Astrocyte (in vitro differentiated cells and primary cell): ENCODE measurements at regions not wholly inside any gene's neighbourhood (a gene's known extent, or its start where the extent isn't known, plus 50 kb on each side); places are given as distances from the start of the nearest gene placed in this dataset.

Experiments used
- DNase-seq: peaks from one replicate; pipeline ENCODE4 v3.0.0-alpha.2; 2010; ENCODE audit warnings: low read depth
- FAIRE-seq: peaks from 2 replicates; lab custom pipeline; 2011; peaks lifted over from hg19 to GRCh38; lab: Jason Lieb, UNC
- H2AFZ ChIP-seq: 2 replicates; pipeline ENCODE4 v1.6.0; 2012; ENCODE audit warnings: low read depth, low read length, inconsistent platforms
- H3K27ac ChIP-seq: 2 replicates; pipeline ENCODE4 v1.5.1; 2011; ENCODE audit warnings: low read depth, low read length, inconsistent platforms
- H3K27me3 ChIP-seq: 2 replicates; pipeline ENCODE4 v1.6.0; 2011; ENCODE audit warnings: low read length, inconsistent platforms; ENCODE audit not compliant: insufficient read depth
- H3K36me3 ChIP-seq: 2 replicates; pipeline ENCODE4 v1.5.1; 2011; ENCODE audit warnings: low read length, inconsistent platforms; ENCODE audit not compliant: insufficient read depth
- H3K4me1 ChIP-seq: 2 replicates; pipeline ENCODE4 v1.5.1; 2011; ENCODE audit warnings: low read length, inconsistent platforms; ENCODE audit not compliant: insufficient read depth
- H3K4me2 ChIP-seq: 2 replicates; pipeline ENCODE4 v1.6.0; 2012; ENCODE audit warnings: low read length, inconsistent platforms
- H3K4me3 ChIP-seq: 2 replicates; pipeline ENCODE4 v1.5.1; 2011; ENCODE audit warnings: low read depth, mild to moderate bottlenecking, low read length, inconsistent platforms; ENCODE audit not compliant: insufficient read depth
- H3K79me2 ChIP-seq: 2 replicates; pipeline ENCODE4 v1.6.0; 2012; ENCODE audit warnings: mild to moderate bottlenecking, low read length, inconsistent platforms; ENCODE audit not compliant: insufficient read depth
- H3K9ac ChIP-seq: 2 replicates; pipeline ENCODE4 v1.6.0; 2012; ENCODE audit warnings: mild to moderate bottlenecking, low read length, inconsistent platforms
- H3K9me3 ChIP-seq: 2 replicates; pipeline ENCODE4 v1.5.1; 2012; ENCODE audit warnings: low read depth, mild to moderate bottlenecking, low read length, inconsistent platforms; ENCODE audit not compliant: insufficient read depth
- H4K20me1 ChIP-seq: 2 replicates; pipeline ENCODE4 v1.6.0; 2012; ENCODE audit warnings: low read length, inconsistent platforms; ENCODE audit not compliant: insufficient read depth
- H3K27ac Mint-ChIP-seq: one replicate; pipeline ENCODE4 v1.8.0; 2021; ENCODE audit warnings: mild to moderate bottlenecking, mixed read lengths; ENCODE audit not compliant: unreplicated experiment
- H3K27me3 Mint-ChIP-seq: one replicate; pipeline ENCODE4 v1.8.0; 2021; ENCODE audit warnings: low read depth, mixed read lengths; ENCODE audit not compliant: unreplicated experiment
- H3K36me3 Mint-ChIP-seq: one replicate; pipeline ENCODE4 v1.8.0; 2021; ENCODE audit warnings: low read depth, mixed read lengths; ENCODE audit not compliant: unreplicated experiment
- H3K4me1 Mint-ChIP-seq: one replicate; pipeline ENCODE4 v1.8.0; 2021; ENCODE audit warnings: low read depth, mixed read lengths; ENCODE audit not compliant: unreplicated experiment
- H3K4me3 Mint-ChIP-seq: one replicate; pipeline ENCODE4 v1.8.0; 2021; ENCODE audit warnings: mild to moderate bottlenecking, moderate library complexity, mixed read lengths; ENCODE audit not compliant: unreplicated experiment
- H3K9me3 Mint-ChIP-seq: one replicate; pipeline ENCODE4 v1.8.0; 2021; ENCODE audit warnings: mild to moderate bottlenecking, mixed read lengths; ENCODE audit not compliant: unreplicated experiment
- CTCF ChIP-seq: IDR thresholded peaks from 2 replicates; pipeline ENCODE4 v1.5.1; 2011; ENCODE audit warnings: low read depth, mild to moderate bottlenecking, inconsistent platforms, low read length, moderate library complexity; ENCODE audit not compliant: insufficient read depth
- EZH2 ChIP-seq: IDR thresholded peaks from 2 replicates; pipeline ENCODE4 v1.6.1; 2012; ENCODE audit warnings: mild to moderate bottlenecking, low read length, inconsistent platforms; ENCODE audit not compliant: insufficient read depth

GRCh38 chr12:46439793-46440511 lies 67.4 kb upstream of the SLC38A2 start:
- DNase-seq = peak; percentile 27
- peak; percentile 54 for FAIRE-seq
- Histone ChIP-seq H3K27me3 (no peaks in the 10 kb centered on the region), H3K36me3 (no peaks in the 10 kb centered on the region), H3K4me3 (no peak overlapping the region), H3K79me2 (no peaks in the 10 kb centered on the region), H3K4me2 (no peak overlapping the region), H3K9me3 (no peaks in the 10 kb centered on the region), H4K20me1 (no peaks in the 10 kb centered on the region), H3K4me1 (peaks cover 10% of the 10 kb centered on the region), H3K27ac (no peak overlapping the region), H2AFZ (no peak overlapping the region), H3K9ac (no peak overlapping the region)
- H3K4me1 Mint-ChIP-seq = peaks cover 10% of the 10 kb centered on the region
- H3K36me3 Mint-ChIP-seq = peaks cover 1% of the 10 kb centered on the region
- no peaks in the 10 kb centered on the region for H3K27me3 Mint-ChIP-seq
- H3K9me3 Mint-ChIP-seq = no peaks in the 10 kb centered on the region
- H3K4me3 Mint-ChIP-seq = no peak overlapping the region
- H3K27ac Mint-ChIP-seq = no peak overlapping the region
- TF ChIP-seq EZH2 (no peak), CTCF (no peak)

GRCh38 chr12:46438719-46439319 lies 66.2 kb upstream of the SLC38A2 start:
- no peaks in the 10 kb centered on the region for H4K20me1 ChIP-seq
- FAIRE-seq (no peak), DNase-seq (no peak)
- H3K4me2 ChIP-seq = no peak overlapping the region
- TF ChIP-seq CTCF (no peak), EZH2 (no peak)
- no peak overlapping the region for H3K27ac Mint-ChIP-seq
- H2AFZ ChIP-seq = no peak overlapping the region
- H3K36me3 ChIP-seq = no peaks in the 10 kb centered on the region
- H3K4me1 ChIP-seq = peaks cover 10% of the 10 kb centered on the region
- H3K27me3 Mint-ChIP-seq = no peaks in the 10 kb centered on the region
- no peak overlapping the region for H3K27ac ChIP-seq
- H3K4me1 Mint-ChIP-seq = peaks cover 12% of the 10 kb centered on the region
- no peaks in the 10 kb centered on the region for H3K79me2 ChIP-seq
- H3K36me3 Mint-ChIP-seq = no peaks in the 10 kb centered on the region
- H3K4me3 ChIP-seq = no peak overlapping the region
- no peak overlapping the region for H3K9ac ChIP-seq
- no peaks in the 10 kb centered on the region for H3K27me3 ChIP-seq
- no peaks in the 10 kb centered on the region for H3K9me3 Mint-ChIP-seq
- no peaks in the 10 kb centered on the region for H3K9me3 ChIP-seq
- H3K4me3 Mint-ChIP-seq = no peak overlapping the region

GRCh38 chr12:46438256-46438655 lies 65.7 kb upstream of the SLC38A2 start:
- Mint-ChIP-seq H3K4me3 (no peak overlapping the region), H3K27me3 (no peaks in the 10 kb centered on the region), H3K9me3 (no peaks in the 10 kb centered on the region), H3K36me3 (no peaks in the 10 kb centered on the region), H3K4me1 (peaks cover 16% of the 10 kb centered on the region), H3K27ac (no peak overlapping the region)
- Histone ChIP-seq H3K4me1 (peaks cover 10% of the 10 kb centered on the region), H3K4me2 (no peak overlapping the region), H3K79me2 (no peaks in the 10 kb centered on the region), H3K9ac (no peak overlapping the region), H4K20me1 (no peaks in the 10 kb centered on the region), H2AFZ (no peak overlapping the region), H3K9me3 (no peaks in the 10 kb centered on the region), H3K27ac (no peak overlapping the region), H3K4me3 (no peak overlapping the region), H3K27me3 (no peaks in the 10 kb centered on the region), H3K36me3 (no peaks in the 10 kb centered on the region)
- no peak for DNase-seq
- TF ChIP-seq EZH2 = no peak
- no peak for TF ChIP-seq CTCF
- FAIRE-seq = no peak
